Peyer's patch (tissue), 4 donors: ENCODE measurements at regions not wholly inside any gene's neighbourhood (a gene's known extent, or its start where the extent isn't known, plus 50 kb on each side); places are given as distances from the start of the nearest gene placed in this dataset.
"Not testable (repeated sequence)": the region's sequence is repeated elsewhere in the genome, so short reads cannot be mapped to it uniquely, and the experiment has no call there.

Source experiments
- DNase-seq, 3 donors: peaks; one replicate each; pipeline ENCODE4 v3.0.0-alpha.2; 2017 to 2019
- H3K27ac ChIP-seq, 4 donors: fragments of 200-600 bp; sonication (generic); one replicate each; pipeline ENCODE4 v1.5.1; 2016 to 2019
- H3K27me3 ChIP-seq, 2 donors: fragments of 200-600 bp; sonication (generic); one replicate each; pipeline ENCODE4 v1.5.1; 2019
- H3K36me3 ChIP-seq, 3 donors: fragments of 200-600 bp; sonication (generic); one replicate each; pipeline ENCODE4 v1.5.1; 2016 to 2019
- H3K4me1 ChIP-seq, 4 donors: fragments of 200-600 bp; sonication (generic); one replicate each; pipeline ENCODE4 v1.5.1; 2016 to 2019
- H3K4me3 ChIP-seq, 4 donors: fragments of 200-600 bp; sonication (generic); 1 replicate in 3 of 4; 2 replicates in 1 of 4; pipeline ENCODE4 v1.5.1; 2016 to 2019; ENCODE audit warnings: mild to moderate bottlenecking in 1 of 4
- H3K9me3 ChIP-seq, 4 donors: fragments of 200-600 bp; sonication (generic); one replicate each; pipeline ENCODE4 v1.5.1; 2016 to 2019; ENCODE audit warnings: mild to moderate bottlenecking in 1 of 4
- POLR2A ChIP-seq, 2 donors: fragments of 450-650 bp; IDR thresholded peaks; one replicate each; pipeline ENCODE4 v1.5.1; 2017; ENCODE audit warnings: antibody characterized with exemption in 2 of 2, mild to moderate bottlenecking in 2 of 2, moderate library complexity in 2 of 2
- TF ChIP-seq, protein P1 (sequence below), 6 experiments: fragments of 450-650 bp in 4 of 6; fragments of 200-600 bp in 2 of 6; sonication (generic) in 1 of 6; IDR thresholded peaks; one replicate each; pipeline ENCODE4 v1.5.1; 2017 to 2019; ENCODE audit warnings: antibody characterized with exemption in 6 of 6, mild to moderate bottlenecking in 3 of 6, moderate library complexity in 1 of 6

DNA sequence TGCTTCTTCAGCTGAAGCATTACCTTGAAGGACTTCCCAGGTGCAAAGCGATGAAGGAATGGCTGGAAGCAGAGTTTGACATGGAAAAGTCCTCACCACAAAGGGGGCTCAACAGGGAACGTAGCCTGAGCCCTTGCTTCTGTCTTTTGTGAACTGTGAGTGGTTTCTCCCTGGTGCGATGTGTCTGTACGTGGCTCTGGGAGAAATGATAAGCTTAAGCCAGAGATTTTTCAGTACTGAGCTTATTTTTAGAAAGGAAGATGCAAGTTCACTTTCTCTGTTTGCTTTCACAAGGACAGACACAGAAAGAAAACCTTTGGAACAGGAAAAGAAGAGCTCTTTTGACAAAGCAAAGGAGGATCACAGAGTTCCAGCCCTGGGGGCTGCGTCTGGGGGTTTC lies 79.4 kb downstream of the DACT2 start:
- H3K4me1 ChIP-seq, result no peaks in the 10 kb centered on the region
- H3K27me3 ChIP-seq, result no peaks in the 10 kb centered on the region
- H3K27ac ChIP-seq, result no peak overlapping the region
- DNase-seq, result no peak
- TF ChIP-seq POLR2A (IDR thresholded peaks at IDR 0.05), result no peak
- TF ChIP-seq, protein P1, sequence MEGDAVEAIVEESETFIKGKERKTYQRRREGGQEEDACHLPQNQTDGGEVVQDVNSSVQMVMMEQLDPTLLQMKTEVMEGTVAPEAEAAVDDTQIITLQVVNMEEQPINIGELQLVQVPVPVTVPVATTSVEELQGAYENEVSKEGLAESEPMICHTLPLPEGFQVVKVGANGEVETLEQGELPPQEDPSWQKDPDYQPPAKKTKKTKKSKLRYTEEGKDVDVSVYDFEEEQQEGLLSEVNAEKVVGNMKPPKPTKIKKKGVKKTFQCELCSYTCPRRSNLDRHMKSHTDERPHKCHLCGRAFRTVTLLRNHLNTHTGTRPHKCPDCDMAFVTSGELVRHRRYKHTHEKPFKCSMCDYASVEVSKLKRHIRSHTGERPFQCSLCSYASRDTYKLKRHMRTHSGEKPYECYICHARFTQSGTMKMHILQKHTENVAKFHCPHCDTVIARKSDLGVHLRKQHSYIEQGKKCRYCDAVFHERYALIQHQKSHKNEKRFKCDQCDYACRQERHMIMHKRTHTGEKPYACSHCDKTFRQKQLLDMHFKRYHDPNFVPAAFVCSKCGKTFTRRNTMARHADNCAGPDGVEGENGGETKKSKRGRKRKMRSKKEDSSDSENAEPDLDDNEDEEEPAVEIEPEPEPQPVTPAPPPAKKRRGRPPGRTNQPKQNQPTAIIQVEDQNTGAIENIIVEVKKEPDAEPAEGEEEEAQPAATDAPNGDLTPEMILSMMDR (IDR thresholded peaks at IDR 0.05), result no peak
- H3K4me3 ChIP-seq, result no peak overlapping the region
- H3K36me3 ChIP-seq, result no peaks in the 10 kb centered on the region
- no peaks in the 10 kb centered on the region for H3K9me3 ChIP-seq

DNA sequence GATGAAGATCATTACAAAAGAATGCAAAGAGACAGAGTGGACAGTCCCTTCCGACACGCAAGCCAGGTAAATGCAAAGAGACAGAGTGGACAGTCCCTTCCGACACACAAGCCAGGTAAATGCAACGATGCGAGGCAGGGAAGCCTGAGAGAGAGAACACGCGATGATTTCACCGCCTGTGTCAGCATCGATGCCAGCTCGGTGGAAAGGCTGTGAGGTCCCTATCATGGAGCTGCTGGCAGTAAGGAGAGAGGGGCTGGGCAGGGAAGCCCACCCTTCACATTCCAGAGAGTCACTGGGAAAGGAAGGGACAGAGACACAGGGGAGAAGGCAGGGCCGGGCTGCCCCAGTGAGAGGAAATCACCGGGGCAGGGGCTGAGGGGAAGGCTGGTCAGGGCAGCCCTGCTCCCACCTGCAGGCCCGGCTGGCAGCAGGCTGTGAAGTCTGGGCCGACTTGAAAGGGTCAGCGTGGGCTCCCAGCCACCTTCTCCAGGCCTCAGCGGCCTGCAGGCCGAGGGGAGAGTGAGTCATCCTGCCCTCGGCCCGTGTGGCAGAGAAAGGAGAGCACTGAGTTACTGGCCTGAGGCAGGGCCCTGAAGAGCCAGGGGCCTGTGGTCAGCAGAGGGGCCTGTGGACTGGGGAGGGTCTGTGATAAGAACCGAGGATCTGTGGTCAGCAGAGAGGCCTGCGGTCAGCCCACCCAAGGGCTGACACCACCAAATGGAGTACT lies 80.4 kb downstream of the DACT2 start:
- Histone ChIP-seq H3K4me1 (no peaks in the 10 kb centered on the region), H3K27me3 (no peaks in the 10 kb centered on the region), H3K36me3 (no peaks in the 10 kb centered on the region), H3K4me3 (no peak overlapping the region), H3K27ac (no peak overlapping the region), H3K9me3 (no peaks in the 10 kb centered on the region)
- no peak for TF ChIP-seq POLR2A (IDR thresholded peaks at IDR 0.05)
- TF ChIP-seq, protein P1 (IDR thresholded peaks at IDR 0.05), result no peak
- DNase-seq, result no peak

DNA sequence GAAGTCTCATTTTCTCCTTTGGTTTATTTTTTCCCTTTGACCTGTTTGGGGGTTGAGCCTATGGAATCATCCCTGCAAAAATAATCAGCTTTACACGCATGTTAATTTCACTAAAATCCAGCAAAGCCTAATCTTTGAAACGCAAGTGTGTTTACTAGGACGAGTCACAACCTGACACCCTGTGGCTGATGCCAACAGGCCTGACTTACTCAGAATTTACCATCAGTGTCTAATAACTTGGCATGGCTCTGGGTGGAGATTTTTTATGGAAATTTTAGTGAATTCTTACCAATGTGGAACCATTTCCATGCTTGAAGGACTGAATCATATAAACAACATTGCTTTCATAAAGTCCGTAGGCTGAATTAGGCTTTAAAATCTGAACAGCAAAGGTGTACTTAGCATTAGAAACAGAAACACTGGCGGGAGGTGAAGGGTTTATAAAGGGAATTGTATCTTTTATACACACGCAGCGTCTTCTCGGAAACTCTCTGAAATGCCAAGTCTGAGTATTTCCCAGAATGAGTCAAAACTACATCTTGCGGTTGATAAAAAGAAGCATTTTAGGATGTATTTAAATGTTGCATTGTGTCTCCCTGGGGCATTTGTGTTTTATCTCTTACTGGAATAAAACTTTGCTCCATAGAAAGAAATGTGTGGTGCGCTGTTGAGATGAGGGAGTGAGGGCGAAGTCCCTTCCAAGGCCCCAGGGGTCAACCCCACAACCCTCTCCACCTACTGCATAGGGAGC lies 81.2 kb downstream of the DACT2 start:
- H3K27ac ChIP-seq, result no peak overlapping the region
- DNase-seq, result no peak
- H3K27me3 ChIP-seq, result no peaks in the 10 kb centered on the region

DNA sequence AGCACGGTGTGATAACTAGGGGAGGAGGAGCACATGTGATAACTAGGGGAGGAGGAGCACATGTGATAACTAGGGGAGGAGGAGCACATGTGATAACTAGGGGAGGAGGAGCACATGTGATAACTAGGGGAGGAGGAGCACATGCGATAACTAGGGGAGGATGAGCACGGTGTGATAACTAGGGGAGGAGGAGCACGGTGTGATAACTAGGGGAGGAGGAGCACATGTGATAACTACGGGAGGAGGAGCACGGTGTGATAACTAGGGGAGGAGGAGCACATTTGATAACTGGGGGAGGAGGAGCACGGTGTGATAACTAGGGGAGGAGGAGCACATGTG lies 85.7 kb downstream of the DACT2 start:
- H3K4me3 ChIP-seq, H3K27ac ChIP-seq, H3K27me3 ChIP-seq, H3K9me3 ChIP-seq, H3K36me3 ChIP-seq, DNase-seq, H3K4me1 ChIP-seq: not testable (repeated sequence)

More for the DNA sequence above, 81.2 kb downstream of the DACT2 start:
- Histone ChIP-seq H3K36me3 (no peaks in the 10 kb centered on the region), H3K4me3 (no peak overlapping the region), H3K9me3 (no peaks in the 10 kb centered on the region), H3K4me1 (no peaks in the 10 kb centered on the region)
- TF ChIP-seq, protein P1 (IDR thresholded peaks at IDR 0.05), result no peak
- no peak for TF ChIP-seq POLR2A (IDR thresholded peaks at IDR 0.05)

DNA sequence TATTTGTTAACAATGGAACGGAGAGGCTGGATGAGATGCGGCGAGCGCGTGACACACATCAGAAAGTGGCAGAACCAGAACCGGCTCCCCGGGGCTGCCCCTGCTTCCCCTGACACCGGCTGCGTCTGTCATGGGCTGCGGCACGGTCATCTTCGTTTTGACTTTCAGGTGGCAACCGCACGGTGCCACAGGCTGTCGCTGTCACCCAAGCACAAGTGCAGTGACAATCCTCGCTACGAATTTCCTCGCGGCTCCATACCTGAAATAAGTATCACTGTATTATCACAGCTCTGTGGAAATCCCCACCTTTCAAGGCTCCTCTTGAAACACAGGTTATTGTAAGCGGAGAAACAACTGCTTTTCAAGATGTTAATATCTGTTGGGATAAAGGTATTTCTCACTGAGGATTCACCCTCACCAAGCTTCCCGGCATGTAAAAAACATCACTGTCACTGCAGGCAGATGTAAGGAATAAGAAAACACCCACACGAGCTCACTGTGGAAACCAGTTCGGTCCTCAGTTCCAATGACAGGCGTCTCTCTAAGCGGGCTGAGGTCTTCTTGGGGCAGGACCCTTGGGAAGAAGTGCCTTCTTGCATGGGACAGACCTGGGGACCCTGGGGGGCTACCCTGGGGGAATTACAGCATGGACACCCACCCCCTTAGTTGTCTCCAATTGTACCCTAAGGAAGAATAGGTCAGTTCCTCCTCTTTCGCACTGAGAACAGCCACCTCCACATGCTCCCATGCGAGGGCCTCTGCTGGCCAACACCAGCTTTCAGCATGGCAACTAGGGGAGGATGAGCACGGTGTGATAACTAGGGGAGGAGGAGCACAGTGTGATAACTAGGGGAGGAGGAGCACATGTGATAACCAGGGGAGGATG lies 86.3 kb downstream of the DACT2 start:
- DNase-seq, result no peak
- H3K4me3 ChIP-seq, result no peak overlapping the region
- H3K9me3 ChIP-seq, result no peaks in the 10 kb centered on the region
- H3K27me3 ChIP-seq, result no peaks in the 10 kb centered on the region
- no peak overlapping the region for H3K27ac ChIP-seq
- no peak for TF ChIP-seq POLR2A (IDR thresholded peaks at IDR 0.05)
- TF ChIP-seq, protein P1 (IDR thresholded peaks at IDR 0.05), result no peak
- H3K4me1 ChIP-seq, result no peaks in the 10 kb centered on the region
- H3K36me3 ChIP-seq, result no peaks in the 10 kb centered on the region

DNA sequence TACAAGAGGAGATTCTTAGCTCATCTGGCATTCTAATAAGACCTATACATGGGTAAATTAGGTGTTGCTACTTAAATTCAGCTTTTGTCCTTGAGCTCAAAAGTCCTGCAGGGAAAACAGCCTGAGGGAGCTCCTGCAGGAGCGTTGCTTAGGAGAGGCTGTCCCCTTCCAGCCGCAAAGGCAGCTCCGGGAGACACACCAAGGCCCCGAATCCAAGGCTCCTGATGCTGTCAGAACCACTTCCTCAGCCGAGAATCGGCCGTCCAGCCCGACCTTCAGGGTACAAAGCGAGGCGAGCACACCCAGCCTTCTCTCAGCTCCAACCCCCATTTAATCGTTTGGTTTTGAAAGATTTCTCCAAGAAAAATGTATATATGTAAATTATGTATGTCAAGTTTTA lies 87.0 kb downstream of the DACT2 start:
- no peaks in the 10 kb centered on the region for H3K9me3 ChIP-seq
- H3K4me1 ChIP-seq, result no peaks in the 10 kb centered on the region
- H3K36me3 ChIP-seq, result no peaks in the 10 kb centered on the region
- no peak for DNase-seq
- TF ChIP-seq, protein P1 (IDR thresholded peaks at IDR 0.05), result no peak
- TF ChIP-seq POLR2A (IDR thresholded peaks at IDR 0.05), result no peak
- H3K27me3 ChIP-seq, result no peaks in the 10 kb centered on the region
- no peak overlapping the region for H3K27ac ChIP-seq
- H3K4me3 ChIP-seq, result no peak overlapping the region
